Activated CD4-positive, alpha-beta T cell treated with anti-CD3 and anti-CD28 coated beads, Interleukin-10, Interleukin-2, amounts not matched to agents 100 ng/mL and 50 ng/mL, durations not matched to agents 16 hours and 8 hours (primary cell): ENCODE measurements at regions not wholly inside any gene's neighbourhood (a gene's known extent, or its start where the extent isn't known, plus 50 kb on each side); places are given as distances from the start of the nearest gene placed in this dataset.

Experiments
- DNase-seq: peaks from one replicate; pipeline ENCODE4 v3.0.0-alpha.2; 2020

- DNase-seq: no peak
Observed at GRCh38 chr3:181431748-181432147, 280.0 kb upstream of the SOX2 start.

GRCh38 chr3:181425074-181425473 is 286.7 kb upstream of the SOX2 start:
- DNase-seq: no peak

- DNase-seq: no peak
Observed at GRCh38 chr3:181418233-181418632, 293.5 kb upstream of the SOX2 start.

GRCh38 chr3:181417748-181418147 is 294.0 kb upstream of the SOX2 start:
- no peak for DNase-seq

GRCh38 chr3:181410870-181411269 is 300.9 kb upstream of the SOX2 start:
- DNase-seq: no peak

DNA sequence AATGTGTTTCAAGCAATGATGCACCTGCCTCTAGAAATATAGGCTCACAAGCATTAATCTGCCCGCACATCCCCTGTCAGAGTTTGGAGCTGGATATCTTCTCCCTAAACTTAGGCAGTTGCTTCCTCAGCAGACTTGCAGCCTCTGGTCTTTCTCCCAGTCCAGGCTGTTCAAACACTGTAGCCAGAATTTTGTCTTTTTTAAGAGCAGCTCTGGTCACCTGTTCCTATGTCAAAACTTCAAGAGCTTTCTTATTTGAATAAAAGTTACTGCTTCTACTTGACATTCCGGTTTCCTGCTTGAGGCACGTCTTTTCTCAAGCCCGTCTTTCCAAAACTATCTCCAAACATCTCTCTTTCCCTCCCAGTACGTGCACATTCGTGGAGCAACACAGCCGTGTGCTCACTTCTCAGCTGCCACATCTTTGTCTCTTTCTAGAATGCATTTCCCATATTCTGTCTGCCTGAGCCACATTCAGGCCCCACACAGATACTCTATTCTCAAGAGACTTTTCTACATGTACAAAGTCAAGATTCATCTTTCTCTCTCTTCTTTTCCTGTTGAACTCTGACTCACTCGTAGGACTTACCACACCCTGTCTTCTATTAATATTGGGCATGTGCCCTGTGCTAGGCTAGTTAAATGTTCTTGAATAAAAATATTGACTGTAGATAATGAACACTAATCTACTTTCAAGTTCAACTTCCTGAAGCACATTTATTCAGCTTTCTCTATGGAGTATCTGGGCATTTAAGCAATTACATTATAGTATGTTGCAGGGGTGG is 307.7 kb upstream of the SOX2 start:
- no peak for DNase-seq

- no peak for DNase-seq
Observed at GRCh38 chr3:181402347-181402746, 309.4 kb upstream of the SOX2 start.

GRCh38 chr3:181384970-181385369 is 326.8 kb upstream of the SOX2 start:
- no peak for DNase-seq

DNA sequence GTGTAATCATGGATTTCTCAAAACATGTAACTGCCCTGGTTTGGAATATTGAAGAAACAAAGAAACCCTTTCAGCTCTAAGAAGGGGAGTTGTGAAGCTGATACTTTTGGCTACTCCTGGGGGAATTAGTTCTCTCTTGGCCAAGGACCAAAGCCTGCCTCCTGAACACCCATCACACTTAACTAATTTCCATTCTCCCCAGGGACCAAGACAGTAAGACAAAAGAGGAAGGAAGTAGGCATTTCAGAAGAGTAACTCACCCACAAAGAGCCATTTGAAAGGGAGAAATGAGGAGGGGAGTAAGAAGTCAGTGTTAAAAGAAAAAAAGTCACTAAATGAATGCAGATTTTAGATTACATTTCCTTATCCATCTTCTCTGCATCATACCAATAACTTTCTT is 328.0 kb upstream of the SOX2 start:
- DNase-seq: no peak

- no peak for DNase-seq
Observed at GRCh38 chr3:181383201-181383600, 328.5 kb upstream of the SOX2 start.

DNA sequence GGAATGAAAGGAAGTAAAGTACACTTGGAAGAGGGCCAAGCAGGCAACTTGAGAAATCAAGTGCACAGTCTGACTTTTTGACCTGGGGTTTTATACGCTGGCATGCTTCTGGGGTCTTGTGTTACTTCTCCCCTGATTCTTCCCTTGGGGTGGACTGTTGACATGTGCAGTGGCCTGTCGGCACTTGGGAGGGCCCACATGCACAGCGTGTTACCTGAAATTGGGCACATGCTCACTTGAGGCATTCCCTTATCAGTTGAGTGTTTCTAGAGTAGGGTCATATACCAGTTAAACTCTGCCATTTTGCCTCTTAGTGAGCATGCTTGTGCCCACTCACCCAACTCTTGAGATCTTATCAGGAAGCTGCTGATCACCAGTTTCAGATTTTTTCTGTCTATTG is 329.1 kb upstream of the SOX2 start:
- no peak for DNase-seq

DNA sequence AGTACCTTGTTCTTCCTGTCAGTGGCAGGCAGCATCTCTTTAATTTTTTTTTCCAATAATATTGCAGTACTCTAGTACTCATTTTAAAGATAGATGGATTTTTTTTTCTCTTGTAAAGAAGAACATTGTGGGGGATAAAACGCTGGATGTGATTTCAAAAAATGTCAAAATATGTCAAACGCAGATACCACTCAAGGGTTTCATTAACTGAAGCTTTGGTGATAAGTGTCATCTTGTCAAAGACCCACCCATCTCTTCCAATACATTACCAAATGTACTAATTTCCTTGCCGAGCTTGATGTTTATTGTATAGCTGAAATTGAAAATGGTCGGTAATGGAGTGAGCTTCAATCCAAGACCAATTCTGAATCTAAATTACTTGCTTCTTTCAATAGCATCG is 332.4 kb upstream of the SOX2 start:
- no peak for DNase-seq

GRCh38 chr3:181369637-181370036 is 342.1 kb upstream of the SOX2 start:
- no peak for DNase-seq

DNA sequence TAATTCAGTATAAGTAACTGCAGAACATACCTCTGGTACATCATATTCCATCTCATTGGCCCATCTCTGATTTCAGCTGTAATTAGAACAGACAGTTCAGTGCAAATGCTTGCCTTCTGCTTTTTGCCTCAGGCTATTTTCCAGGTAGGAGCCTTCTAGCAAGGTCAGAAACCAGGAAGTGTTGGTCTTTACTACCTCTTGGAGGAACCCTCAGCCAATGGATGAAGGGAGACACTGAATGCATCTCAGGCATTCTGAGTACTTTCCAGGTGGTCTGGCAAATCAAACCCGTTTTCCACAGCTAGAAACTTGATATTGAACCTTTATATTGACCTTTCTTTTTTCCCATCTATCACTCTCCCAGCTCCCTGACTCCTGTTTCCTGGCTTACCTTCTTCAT is 348.5 kb upstream of the SOX2 start:
- no peak for DNase-seq

DNA sequence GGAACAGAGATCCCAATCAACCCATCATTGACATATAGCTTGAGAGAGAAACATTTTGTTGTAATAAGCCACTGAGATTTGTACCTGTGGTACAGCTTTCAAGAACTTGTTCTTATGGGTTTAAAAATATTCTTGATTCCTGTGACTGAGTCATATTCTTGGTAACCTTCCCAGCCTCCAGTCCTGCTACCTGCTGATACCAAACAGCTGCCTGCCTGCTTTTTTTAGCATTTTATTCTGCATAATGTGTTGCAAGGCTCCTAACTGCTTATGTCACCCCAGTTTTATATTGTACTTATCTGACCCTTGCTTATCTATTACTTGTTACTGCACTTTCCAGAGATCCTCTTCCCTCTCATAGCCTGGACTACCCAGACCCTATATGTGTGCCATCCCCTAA is 349.3 kb upstream of the SOX2 start:
- DNase-seq: no peak

- DNase-seq: peak; percentile 71
Observed at GRCh38 chr3:181358562-181358961, 353.2 kb upstream of the SOX2 start.

DNA sequence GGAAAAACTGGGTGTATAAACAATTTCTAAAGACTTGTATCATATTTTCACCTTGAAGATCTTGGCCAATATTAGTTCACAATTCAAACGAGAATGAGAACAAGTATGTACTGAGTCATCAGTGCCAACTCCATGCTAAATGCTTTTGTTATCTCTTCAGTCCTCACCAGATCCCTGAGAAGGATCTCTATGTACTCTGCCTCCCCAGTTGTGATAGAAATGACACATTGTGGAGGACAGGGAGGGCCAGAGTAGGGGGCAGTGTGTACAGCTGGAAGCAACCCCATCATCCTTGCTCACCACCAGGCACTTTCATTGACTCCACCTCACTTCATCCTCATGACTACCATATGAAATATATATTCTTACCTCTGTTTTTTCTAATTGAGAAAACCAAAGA is 353.7 kb upstream of the SOX2 start:
- DNase-seq: peak; percentile 5

DNA sequence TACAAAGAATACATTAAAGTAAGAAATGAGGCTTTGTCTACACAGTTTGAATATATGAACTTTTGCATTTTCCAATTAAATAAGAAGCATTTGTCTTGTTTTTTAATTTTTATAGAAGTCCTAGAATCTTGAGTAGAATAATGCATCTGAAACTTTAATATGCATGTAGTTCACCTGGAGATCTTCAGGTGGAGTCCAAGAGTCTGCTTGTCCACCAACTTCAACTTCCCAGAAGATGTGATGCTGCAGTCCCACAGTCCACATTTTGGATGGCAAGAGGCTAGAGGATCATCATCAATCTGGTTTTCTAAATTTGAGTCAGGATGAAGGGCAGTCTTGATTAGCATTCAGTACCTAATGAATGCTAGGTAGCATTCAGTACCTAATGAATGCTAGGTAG is 357.6 kb upstream of the SOX2 start:
- no peak for DNase-seq

DNA sequence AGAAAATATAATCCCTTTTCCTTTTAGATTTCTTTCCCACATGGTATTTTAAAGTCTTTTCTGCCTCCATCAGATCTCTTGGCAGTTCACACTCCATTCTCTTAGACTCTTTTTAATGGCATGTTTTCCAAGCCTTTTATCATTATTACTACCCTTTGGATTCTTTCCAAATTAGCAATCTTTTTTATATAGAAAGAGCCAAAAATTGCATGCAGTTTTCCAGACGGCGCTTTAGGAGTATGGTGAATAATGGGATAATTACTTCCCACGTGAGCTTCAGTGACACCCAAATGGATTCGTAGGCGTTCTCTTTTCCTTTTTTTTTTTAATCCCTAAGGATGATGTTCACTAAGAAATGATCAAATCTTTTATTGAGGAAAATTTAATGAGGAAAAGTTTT is 354.8 kb upstream of the DNAJC19 start:
- no peak for DNase-seq

GRCh38 chr3:181336597-181336996 is 347.1 kb upstream of the DNAJC19 start:
- DNase-seq: no peak

- DNase-seq: no peak
Observed at GRCh38 chr3:181333394-181333793, 343.9 kb upstream of the DNAJC19 start.

DNA sequence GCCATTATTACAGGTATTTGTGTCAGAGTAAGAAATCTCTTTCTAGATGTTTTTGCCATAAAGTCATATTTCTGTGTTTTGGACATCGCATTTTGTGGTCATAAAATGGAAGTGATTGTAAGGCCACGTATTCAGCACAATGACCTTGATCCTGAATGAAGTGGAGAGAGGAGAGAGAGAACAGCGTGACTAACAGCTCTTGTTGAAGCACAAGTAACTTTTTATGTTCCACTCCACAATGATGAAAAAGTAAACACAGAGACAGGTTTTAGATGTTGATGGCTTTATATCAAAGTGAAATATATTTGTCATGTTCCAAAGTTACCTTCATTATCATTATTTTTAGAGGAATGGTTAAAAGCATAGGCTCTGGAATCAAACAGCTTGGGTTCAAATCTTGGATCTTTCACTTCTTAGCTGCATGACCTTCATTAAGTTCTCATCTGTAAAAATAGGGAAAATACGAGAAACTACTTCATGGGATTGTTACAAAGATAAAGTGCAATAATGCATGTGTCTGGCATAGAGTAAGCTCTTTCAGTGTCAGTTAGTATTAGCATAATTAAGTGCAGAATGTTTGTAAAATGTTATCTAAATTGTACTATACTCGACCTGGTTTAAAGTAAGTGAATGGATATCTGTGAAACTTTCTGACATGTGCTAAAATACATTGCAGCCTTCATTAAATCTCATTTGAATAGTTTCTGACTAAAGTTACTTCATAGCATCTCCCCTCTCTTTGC is 341.5 kb upstream of the DNAJC19 start:
- DNase-seq: no peak

DNA sequence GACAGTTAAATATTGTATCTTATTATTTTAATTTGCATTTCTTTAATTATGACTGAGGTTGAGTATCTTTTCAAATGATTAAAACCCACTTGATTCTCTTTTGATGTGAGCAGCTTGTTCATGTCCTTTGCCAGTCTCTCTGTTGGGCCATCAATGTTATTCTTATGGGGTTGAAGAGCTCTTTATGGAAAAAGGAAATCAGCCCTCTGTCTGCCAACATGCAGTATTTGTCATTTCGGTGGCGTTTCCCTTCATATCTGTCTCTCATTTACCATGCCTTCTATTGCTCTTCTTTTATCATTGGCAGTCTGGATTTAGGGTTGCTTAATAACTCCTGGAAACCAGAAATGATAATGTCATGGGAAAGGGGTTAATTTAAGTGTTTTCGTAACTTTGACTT is 340.7 kb upstream of the DNAJC19 start:
- DNase-seq: no peak

- DNase-seq: no peak
Observed at GRCh38 chr3:181329024-181329423, 339.5 kb upstream of the DNAJC19 start.

- no peak for DNase-seq
Observed at GRCh38 chr3:181328346-181328745, 338.8 kb upstream of the DNAJC19 start.
